Cardiac septum (tissue), 1 donor: ENCODE measurements at regions not wholly inside any gene's neighbourhood (a gene's known extent, or its start where the extent isn't known, plus 50 kb on each side); places are given as distances from the start of the nearest gene placed in this dataset.

Source experiments
- DNase-seq: peaks from one replicate; pipeline ENCODE4 v3.0.0-alpha.2; 2020; ENCODE audit warnings: low spot score
- intact Hi-C: fragments of 100-400 bp; cut with DNase I; formaldehyde crosslinking; loops from one replicate; pipeline ENCODE4 v1.14.0; 2022
- donor health status: DM: no; HTN: no; CAD: no.

GRCh38 chr1:224486801-224487583, 52.4 kb upstream of the WDR26 start:
- intact Hi-C loops, result no loop called here
- DNase-seq, result no peak

DNA sequence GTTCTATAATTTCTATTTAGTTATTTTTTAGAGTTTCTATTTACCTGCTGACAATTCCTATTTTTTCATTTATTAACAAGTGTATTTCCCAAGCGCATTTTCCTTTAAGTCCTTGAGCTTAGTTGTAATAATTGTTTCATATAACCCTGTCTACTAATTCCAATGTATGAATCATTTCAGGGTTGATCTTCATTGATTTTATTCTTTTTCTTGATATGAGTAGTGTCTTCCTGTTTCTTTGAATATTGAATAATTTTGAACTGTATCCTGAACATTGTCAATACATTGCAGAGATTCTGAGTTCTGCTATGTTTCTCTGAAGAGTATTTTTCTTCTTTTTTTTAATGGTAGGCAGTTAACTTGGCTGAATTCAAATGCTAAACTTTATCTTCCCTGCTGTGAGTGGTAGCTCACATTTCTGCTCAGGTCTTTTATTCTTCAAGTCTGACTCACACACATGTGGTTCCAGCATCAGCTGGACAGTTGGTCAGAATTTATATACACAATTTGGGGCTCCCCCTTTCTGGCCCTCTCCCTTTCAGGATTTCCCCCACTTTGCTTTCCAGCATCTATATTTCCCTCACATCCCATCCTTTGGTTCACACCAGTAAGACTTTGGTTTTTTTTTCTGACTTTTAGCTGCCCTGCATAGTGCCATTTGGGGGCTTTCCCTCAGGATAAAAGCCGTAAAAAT, 54.4 kb upstream of the WDR26 start:
- DNase-seq, result no peak
- intact Hi-C loops, result no loop called here

GRCh38 chr1:224489534-224490365, 55.2 kb upstream of the WDR26 start:
- no peak for DNase-seq
- intact Hi-C loops, result no loop called here

GRCh38 chr1:224490549-224491537, 56.2 kb upstream of the WDR26 start:
- intact Hi-C loops, result no loop called here
- no peak for DNase-seq

DNA sequence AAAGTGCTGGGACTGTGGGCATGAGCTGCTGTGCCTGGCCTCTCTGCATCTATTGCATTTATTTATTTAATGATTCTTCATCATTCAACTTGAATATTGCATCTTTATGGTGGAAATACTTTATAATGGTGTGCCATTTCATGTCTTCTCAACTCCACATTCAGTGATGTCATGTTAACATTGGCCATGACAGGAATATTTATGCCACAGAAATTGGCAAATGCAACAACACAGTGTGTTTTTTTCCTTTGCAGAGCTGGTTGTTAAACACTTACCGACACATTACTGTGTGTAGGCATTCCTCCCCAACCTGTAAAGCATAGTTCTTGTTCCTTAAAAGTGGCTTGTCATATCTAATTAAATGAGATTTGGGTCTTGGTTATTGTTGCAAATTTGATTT, 57.4 kb upstream of the WDR26 start:
- no peak for DNase-seq

DNA sequence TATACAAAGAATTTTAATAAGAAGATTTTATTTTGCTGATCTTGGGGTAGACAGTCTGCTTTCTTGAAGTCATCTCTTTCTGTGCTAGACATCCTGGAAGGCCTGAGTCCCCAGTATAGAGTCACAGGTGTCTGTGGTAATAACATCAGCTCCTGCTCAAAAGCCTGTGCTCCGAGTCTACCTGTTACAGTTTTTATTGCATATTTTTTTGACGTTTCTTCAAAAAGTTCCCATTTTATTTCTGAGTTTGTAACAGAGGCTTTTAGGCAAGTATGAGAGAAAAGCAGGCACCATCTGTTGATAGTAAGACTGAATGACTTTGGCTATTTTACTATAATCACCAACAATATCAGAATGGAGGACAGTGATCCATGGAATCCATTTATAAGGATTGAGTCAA, 58.0 kb upstream of the WDR26 start:
- intact Hi-C loops, result no loop called here

More for the DNA sequence above, 57.4 kb upstream of the WDR26 start:
- intact Hi-C loops, result no loop called here

DNA sequence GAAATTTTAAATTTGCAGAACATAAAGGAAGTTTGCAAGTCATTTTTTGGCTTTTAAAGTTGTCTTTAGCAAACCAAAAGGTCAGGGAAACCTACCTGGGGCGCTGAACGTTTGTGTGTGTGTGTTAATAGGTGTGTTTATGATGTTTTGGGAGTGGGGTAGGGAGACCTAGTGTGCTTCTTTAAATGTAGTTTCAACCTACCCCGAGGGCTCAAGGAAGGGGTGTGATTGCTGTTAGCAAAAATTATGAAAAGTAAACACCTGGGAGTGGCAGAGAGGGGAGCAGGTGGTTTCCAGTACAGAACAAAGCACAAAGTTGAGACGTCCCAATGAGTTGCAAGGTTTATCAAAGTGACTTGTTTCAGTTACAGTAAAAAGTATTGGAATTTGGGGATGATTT, 58.7 kb upstream of the WDR26 start:
- intact Hi-C loops, result no loop called here
- DNase-seq, result no peak

More for the DNA sequence above, 58.0 kb upstream of the WDR26 start:
- no peak for DNase-seq

GRCh38 chr1:224494343-224494742, 59.7 kb upstream of the WDR26 start:
- no peak for DNase-seq
- intact Hi-C loops, result no loop called here

GRCh38 chr1:224495866-224496265, 61.3 kb upstream of the WDR26 start:
- DNase-seq, result no peak
- intact Hi-C loops, result no loop called here

- no peak for DNase-seq
- intact Hi-C loops, result no loop called here
These were observed 62.2 kb upstream of the WDR26 start for GRCh38 chr1:224496826-224497225.

DNA sequence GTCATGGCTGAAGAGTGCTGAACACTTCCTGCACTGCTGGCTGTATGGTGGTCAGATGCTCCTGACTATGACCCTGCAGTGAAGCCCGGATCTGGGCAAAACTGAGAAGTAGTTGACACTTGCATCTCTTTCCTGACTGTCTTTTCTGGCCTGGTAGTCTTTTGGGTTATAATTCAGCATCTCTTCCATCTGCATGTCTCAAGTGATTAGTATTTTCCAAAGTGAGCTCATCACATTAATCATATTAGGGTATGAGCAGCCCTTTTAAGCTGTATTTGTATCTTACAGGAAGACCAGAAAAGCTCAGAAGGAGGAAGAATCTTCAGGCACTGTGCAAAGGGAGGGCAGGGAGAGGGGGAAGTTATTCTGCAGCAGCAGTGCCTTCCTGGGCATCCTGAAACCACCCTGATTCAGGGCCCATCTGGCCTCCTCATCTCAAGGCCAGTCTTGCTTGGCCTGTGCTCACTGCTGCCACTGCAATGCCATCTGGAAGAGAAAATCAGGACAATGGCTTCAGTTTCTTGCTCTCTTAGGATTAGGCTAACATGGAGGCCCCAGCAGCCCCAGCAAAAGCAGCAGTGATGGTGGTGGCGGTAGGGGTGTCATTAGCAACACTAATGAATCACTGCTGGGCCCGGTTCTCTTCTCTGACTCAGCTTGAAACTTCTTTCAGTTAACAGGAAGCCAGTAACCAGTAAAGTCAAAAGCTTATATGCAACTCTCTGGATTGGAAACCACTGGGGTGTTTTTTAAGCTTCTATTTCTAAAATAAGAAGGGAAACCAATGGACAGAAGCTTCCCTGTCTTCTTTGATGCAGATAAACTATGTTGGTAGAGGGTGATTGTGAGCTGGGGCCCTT, 63.3 kb upstream of the WDR26 start:
- intact Hi-C loops, result no loop called here
- DNase-seq, result no peak

DNA sequence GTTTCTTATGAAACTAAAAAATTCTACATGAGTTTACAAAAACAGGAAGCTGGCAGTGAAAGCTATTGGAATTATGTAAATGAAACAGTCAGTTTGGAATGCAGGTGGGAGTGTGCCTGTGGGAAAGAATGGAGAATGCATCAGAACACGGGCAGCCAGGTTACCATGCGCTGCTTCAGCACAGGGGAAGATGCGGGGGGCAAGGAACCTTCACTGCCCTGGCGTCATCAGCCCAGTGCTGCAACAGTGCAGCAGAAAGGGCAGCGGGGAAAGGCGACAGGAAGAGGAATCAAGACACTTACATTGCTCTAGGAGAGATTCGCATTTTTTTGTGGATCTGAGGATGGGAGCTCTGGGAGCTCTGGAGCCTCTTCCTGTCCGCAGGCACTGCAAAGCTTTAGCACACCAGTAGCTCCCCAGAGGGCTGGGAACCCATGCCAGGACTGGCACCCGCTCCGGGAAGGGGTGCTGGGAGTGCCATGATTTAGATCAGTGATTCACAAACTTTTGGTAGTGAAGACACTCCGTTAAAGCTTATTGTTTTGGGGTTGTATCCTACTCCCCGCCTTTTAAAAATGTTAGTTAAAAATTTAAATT, 64.1 kb upstream of the WDR26 start:
- DNase-seq, result no peak
- intact Hi-C loops, result no loop called here

GRCh38 chr1:224499204-224499603, 64.6 kb upstream of the WDR26 start:
- no peak for DNase-seq
- intact Hi-C loops, result no loop called here

GRCh38 chr1:224500796-224501195, 66.2 kb upstream of the WDR26 start:
- DNase-seq, result no peak
- intact Hi-C loops, result loop anchor here (5.0 kb wide), 1 partner anchor 43 kb away; no protein-coding TSS in a partner anchor

GRCh38 chr1:224501836-224502235, 67.2 kb upstream of the WDR26 start:
- intact Hi-C loops, result loop anchor here (5.0 kb wide), 1 partner anchor 45 kb away; no protein-coding TSS in a partner anchor
- no peak for DNase-seq

- intact Hi-C loops, result loop anchor here (5.0 kb wide), 1 partner anchor 45 kb away; no protein-coding TSS in a partner anchor
- DNase-seq, result no peak
These were observed 68.0 kb upstream of the WDR26 start for GRCh38 chr1:224502459-224503160.
